ENCODE measurements at regions not wholly inside any gene's neighbourhood (a gene's known extent, or its start where the extent isn't known, plus 50 kb on each side); places are given as distances from the start of the nearest gene placed in this dataset.

- no peak for DNase-seq (ENCODE audit: low read depth)
Measured at GRCh38 chr2:7891312-7891711, 790.5 kb upstream of the ID2 start.

GRCh38 chr2:7895289-7895688, 786.6 kb upstream of the ID2 start:
- DNase-seq (ENCODE audit: low read depth), result no peak

GRCh38 chr2:7896940-7897487, 784.8 kb upstream of the ID2 start:
- DNase-seq (ENCODE audit: low read depth), result no peak

GRCh38 chr2:7899241-7899640, 782.6 kb upstream of the ID2 start:
- DNase-seq (ENCODE audit: low read depth), result peak; percentile 63

DNA sequence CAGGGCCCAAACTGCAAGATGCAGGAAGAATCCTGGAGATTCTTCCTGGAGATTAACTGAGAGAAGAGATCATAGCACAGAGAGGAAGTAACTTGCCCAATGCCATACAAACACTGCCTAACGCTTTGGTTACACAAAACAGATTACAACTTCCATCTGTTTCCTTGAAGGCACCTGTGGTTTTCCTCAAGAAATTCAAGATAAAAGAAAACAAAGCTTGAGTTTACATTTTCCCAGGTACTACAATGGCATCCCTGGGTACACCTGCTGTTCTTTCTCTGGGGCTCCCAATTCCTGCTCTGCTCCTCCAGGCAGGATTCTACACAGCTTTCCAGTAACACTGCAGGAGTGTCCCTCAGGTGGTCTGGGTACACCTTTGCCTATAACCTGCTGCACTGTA, 781.9 kb upstream of the ID2 start:
- DNase-seq (ENCODE audit: low read depth), result no peak

- peak; percentile 69 for DNase-seq (ENCODE audit: low read depth)
Measured at GRCh38 chr2:7900593-7900992, 781.3 kb upstream of the ID2 start.

GRCh38 chr2:7902251-7902765, 779.5 kb upstream of the ID2 start:
- no peak for DNase-seq (ENCODE audit: low read depth)

- no peak for DNase-seq (ENCODE audit: low read depth)
Measured at GRCh38 chr2:7904319-7904718, 777.5 kb upstream of the ID2 start.

DNA sequence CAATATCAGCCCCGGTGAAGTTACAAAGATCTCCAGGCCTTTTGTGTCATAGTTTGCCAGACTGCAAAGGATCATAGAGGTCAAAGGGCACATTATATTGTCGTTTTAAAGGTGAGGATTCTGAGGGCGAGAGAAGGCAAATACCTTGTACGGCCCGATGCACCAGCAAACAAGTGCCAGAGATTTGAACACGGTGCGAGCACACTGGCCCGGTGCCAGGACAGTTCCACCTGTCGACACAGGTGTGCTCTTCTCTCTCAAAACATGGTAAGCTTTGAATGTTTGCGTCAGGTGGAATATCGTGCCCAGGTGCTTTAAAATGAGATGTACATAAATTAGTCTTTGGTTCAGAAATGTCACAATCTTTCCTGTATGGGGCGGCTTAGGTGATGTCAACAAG, 776.1 kb upstream of the ID2 start:
- DNase-seq (ENCODE audit: low read depth), result no peak

GRCh38 chr2:7906431-7906830, 775.4 kb upstream of the ID2 start:
- no peak for DNase-seq (ENCODE audit: low read depth)

DNA sequence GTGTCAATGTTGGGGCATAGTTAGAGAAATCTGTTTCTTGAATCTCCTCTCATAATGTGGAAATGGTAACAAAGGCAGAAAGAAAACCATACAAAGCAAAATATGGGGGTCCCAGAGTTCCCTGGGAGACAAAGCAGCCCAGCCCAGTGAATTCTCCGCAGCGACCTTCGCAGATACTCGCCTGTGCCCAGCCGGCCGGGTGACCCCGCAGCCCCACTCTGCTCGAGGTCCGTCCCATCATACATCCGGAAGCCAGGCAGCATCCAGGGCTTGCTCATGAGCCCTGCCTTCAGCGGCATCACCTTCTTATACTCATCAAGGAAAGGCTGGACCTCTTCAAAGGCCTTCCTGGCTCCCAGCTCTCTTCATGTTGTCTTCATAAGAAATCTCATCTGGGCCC, 774.8 kb upstream of the ID2 start:
- DNase-seq (ENCODE audit: low read depth), result no peak

- DNase-seq (ENCODE audit: low read depth), result no peak
Measured at GRCh38 chr2:7910752-7911151, 771.1 kb upstream of the ID2 start.

DNA sequence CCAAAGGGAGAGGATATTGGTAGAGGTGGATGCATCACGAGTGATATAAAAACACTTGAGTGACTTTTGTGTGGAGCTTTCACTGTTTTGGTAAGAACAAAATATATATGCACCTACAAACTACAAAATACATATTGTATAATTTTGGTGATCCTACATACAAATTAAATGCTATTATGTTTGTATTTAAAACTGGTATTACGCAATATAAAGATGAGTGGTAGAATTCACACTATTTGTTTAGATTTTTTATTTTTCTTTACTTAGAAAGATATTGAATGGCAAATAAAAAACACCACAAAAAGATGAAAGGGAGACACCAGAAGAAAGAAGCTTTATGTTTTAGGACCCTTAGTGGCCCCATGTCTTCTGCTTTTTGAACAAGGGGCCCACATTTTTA, 770.7 kb upstream of the ID2 start:
- no peak for DNase-seq (ENCODE audit: low read depth)

- DNase-seq (ENCODE audit: low read depth), result no peak
Measured at GRCh38 chr2:7913974-7914373, 767.9 kb upstream of the ID2 start.

DNA sequence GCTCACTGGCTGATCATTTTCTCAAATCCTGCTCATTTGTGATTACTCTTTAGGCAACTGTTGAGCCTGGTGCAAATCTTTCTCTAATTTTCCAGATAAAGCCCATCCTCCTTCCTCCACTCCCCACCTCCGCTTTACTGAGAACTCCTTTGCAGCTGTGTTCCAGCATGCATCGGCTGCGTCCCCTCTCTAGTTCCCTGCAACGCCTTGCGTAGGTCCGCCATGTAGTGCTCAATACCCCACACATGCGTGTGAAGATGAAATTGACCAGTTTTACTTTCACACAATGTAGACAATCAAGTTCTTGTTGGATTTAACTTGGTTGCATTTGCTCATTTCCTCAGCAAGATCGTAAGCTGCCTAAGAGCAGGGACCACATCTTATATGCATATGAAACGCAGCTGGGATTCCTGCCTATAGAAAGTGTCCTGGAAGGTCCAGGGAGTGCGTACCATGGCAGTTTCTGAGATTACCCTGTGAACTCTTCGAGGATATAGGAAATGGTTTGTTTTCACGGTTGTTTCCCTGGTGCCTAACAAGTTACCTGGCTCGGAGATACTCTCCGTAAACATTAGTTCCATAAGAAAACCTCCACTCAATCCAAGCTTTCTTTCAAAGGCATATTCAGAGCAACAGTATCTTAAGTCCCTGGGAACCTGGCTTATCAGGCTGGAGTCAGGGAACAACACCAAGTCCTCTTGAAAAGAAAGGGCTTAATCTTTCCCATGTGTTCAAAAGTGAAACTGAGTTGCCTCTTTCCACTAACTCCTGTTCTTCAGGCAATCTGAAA, 766.4 kb upstream of the ID2 start:
- DNase-seq (ENCODE audit: low read depth), result peak; percentile 73

DNA sequence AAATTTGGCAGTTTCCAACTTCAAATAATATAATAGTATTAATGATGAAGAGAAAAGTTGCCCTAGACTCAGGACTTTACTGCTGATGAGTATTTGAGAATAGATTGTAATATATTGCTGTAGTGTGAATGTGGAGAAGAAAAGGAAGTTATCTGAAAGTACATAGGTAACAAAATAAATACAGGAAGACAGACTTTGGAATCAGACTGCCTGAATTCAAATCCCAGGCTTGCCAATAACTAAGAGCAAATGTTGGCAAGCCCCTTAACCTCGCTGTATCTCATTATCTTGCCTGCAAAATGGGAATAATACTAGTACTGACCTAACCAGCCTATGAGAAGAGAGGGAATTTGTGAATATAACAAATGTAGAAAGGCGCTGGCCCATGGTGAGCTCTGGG, 765.2 kb upstream of the ID2 start:
- no peak for DNase-seq (ENCODE audit: low read depth)

GRCh38 chr2:7919510-7919909, 762.3 kb upstream of the ID2 start:
- DNase-seq (ENCODE audit: low read depth), result peak; percentile 45

- no peak for DNase-seq (ENCODE audit: low read depth)
Measured at GRCh38 chr2:7924023-7924762, 757.7 kb upstream of the ID2 start.

DNA sequence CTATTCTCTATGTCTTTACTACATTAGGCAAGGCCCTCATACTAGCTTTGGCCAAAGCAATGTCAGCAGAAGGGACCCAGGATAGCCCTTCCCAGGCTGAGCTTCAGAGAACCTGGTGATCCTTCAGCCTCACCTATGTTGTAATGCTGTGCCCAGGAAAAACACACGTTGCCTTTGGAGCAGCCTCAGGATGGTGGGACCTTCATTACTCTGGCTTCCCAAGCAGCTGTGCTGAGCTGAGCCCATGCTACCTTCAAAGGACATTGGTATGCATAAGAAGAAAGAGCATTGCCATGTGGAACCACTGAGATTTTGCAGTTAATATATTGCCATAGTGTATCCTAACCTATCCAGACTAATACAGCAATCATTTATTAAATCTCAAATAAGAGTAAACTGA, 756.4 kb upstream of the ID2 start:
- no peak for DNase-seq (ENCODE audit: low read depth)

- peak; percentile 12 for DNase-seq (ENCODE audit: low read depth)
Measured at GRCh38 chr2:7927691-7928090, 754.2 kb upstream of the ID2 start.

GRCh38 chr2:7929281-7929680, 752.6 kb upstream of the ID2 start:
- DNase-seq (ENCODE audit: low read depth), result no peak

- DNase-seq (ENCODE audit: low read depth), result peak; percentile 33
Measured at GRCh38 chr2:7930800-7931635, 750.8 kb upstream of the ID2 start.

Measured in RPMI7951 (cell line).